Activated naive CD4-positive, alpha-beta T cell treated with anti-CD3 and anti-CD28 coated beads, Interleukin-2, amount 10 ng/mL, durations not matched to agents 7 days and 5 days (primary cell): ENCODE measurements at regions not wholly inside any gene's neighbourhood (a gene's known extent, or its start where the extent isn't known, plus 50 kb on each side); places are given as distances from the start of the nearest gene placed in this dataset.

Experiments
- CTCF ChIA-PET: fragments of 350-600 bp; sonication (Branson Sonifier 250); formaldehyde crosslinking; loops from one replicate; lab custom pipeline; 2021; ENCODE audit warnings: antibody characterized with exemption; lab: Charles Lee
- DNase-seq: peaks from one replicate; pipeline ENCODE4 v3.0.0-alpha.2; 2020
- H3K27ac Mint-ChIP-seq: one replicate; pipeline ENCODE4 v1.8.0; 2021; ENCODE audit warnings: mild to moderate bottlenecking, moderate library complexity, mixed read lengths
- H3K27me3 Mint-ChIP-seq: one replicate; pipeline ENCODE4 v1.8.0; 2021; ENCODE audit warnings: mild to moderate bottlenecking, mixed read lengths
- H3K36me3 Mint-ChIP-seq: one replicate; pipeline ENCODE4 v1.8.0; 2021; ENCODE audit warnings: mixed read lengths
- H3K4me1 Mint-ChIP-seq: one replicate; pipeline ENCODE4 v1.8.0; 2021; ENCODE audit warnings: mixed read lengths
- H3K4me3 Mint-ChIP-seq: one replicate; pipeline ENCODE4 v1.8.0; 2021; ENCODE audit warnings: mild to moderate bottlenecking, moderate library complexity, mixed read lengths
- H3K9me3 Mint-ChIP-seq: one replicate; pipeline ENCODE4 v1.8.0; 2021; ENCODE audit warnings: mixed read lengths

GRCh38 chr22:48934446-48934845 is 893.2 kb downstream of the BRD1 start:
- peaks cover 6% of the 10 kb centered on the region for H3K27me3 Mint-ChIP-seq
- no peaks in the 10 kb centered on the region for H3K9me3 Mint-ChIP-seq
- DNase-seq = no peak
- CTCF ChIA-PET = no interaction called here
- no peaks in the 10 kb centered on the region for H3K36me3 Mint-ChIP-seq
- no peak overlapping the region for H3K4me3 Mint-ChIP-seq
- no peaks in the 10 kb centered on the region for H3K4me1 Mint-ChIP-seq
- no peak overlapping the region for H3K27ac Mint-ChIP-seq

GRCh38 chr22:48931452-48931851 is 896.2 kb downstream of the BRD1 start:
- CTCF ChIA-PET = no interaction called here
- H3K27ac Mint-ChIP-seq = no peak overlapping the region
- H3K4me3 Mint-ChIP-seq = no peak overlapping the region
- no peaks in the 10 kb centered on the region for H3K36me3 Mint-ChIP-seq
- DNase-seq = no peak
- H3K27me3 Mint-ChIP-seq = peaks cover 14% of the 10 kb centered on the region
- H3K9me3 Mint-ChIP-seq = no peaks in the 10 kb centered on the region
- H3K4me1 Mint-ChIP-seq = no peaks in the 10 kb centered on the region

GRCh38 chr22:48929276-48929790 is 898.3 kb downstream of the BRD1 start:
- no peaks in the 10 kb centered on the region for H3K4me1 Mint-ChIP-seq
- DNase-seq = no peak
- CTCF ChIA-PET = no interaction called here
- H3K27ac Mint-ChIP-seq = no peak overlapping the region
- H3K27me3 Mint-ChIP-seq = peaks cover 14% of the 10 kb centered on the region
- no peaks in the 10 kb centered on the region for H3K36me3 Mint-ChIP-seq
- no peak overlapping the region for H3K4me3 Mint-ChIP-seq
- H3K9me3 Mint-ChIP-seq = no peaks in the 10 kb centered on the region

- CTCF ChIA-PET = no interaction called here
- Mint-ChIP-seq H3K4me3 (no peak overlapping the region), H3K27ac (no peak overlapping the region), H3K36me3 (no peaks in the 10 kb centered on the region), H3K9me3 (no peaks in the 10 kb centered on the region), H3K27me3 (peaks cover 14% of the 10 kb centered on the region), H3K4me1 (no peaks in the 10 kb centered on the region)
- DNase-seq = no peak
Observed at GRCh38 chr22:48927591-48927990, 900.1 kb downstream of the BRD1 start.

GRCh38 chr22:48926643-48927042 is 901.0 kb downstream of the BRD1 start:
- no peaks in the 10 kb centered on the region for H3K4me1 Mint-ChIP-seq
- H3K27ac Mint-ChIP-seq = no peak overlapping the region
- DNase-seq = no peak
- no peaks in the 10 kb centered on the region for H3K36me3 Mint-ChIP-seq
- no peak overlapping the region for H3K4me3 Mint-ChIP-seq
- CTCF ChIA-PET = no interaction called here
- no peaks in the 10 kb centered on the region for H3K9me3 Mint-ChIP-seq
- peaks cover 14% of the 10 kb centered on the region for H3K27me3 Mint-ChIP-seq

GRCh38 chr22:48926136-48926535 is 901.5 kb downstream of the BRD1 start:
- H3K27ac Mint-ChIP-seq = no peak overlapping the region

GRCh38 chr22:48925450-48925849 is 902.2 kb downstream of the BRD1 start:
- H3K36me3 Mint-ChIP-seq = no peaks in the 10 kb centered on the region
- no peaks in the 10 kb centered on the region for H3K4me1 Mint-ChIP-seq
- H3K4me3 Mint-ChIP-seq = no peak overlapping the region
- no peak for DNase-seq
- no peak overlapping the region for H3K27ac Mint-ChIP-seq
- no peaks in the 10 kb centered on the region for H3K9me3 Mint-ChIP-seq
- H3K27me3 Mint-ChIP-seq = peaks cover 10% of the 10 kb centered on the region
- CTCF ChIA-PET = no interaction called here

More at GRCh38 chr22:48926136-48926535, 901.5 kb downstream of the BRD1 start:
- DNase-seq = no peak
- no peaks in the 10 kb centered on the region for H3K4me1 Mint-ChIP-seq
- no peaks in the 10 kb centered on the region for H3K9me3 Mint-ChIP-seq
- H3K4me3 Mint-ChIP-seq = no peak overlapping the region
- H3K36me3 Mint-ChIP-seq = no peaks in the 10 kb centered on the region
- CTCF ChIA-PET = no interaction called here
- peaks cover 14% of the 10 kb centered on the region for H3K27me3 Mint-ChIP-seq

- no peak overlapping the region for H3K27ac Mint-ChIP-seq
- no peak overlapping the region for H3K4me3 Mint-ChIP-seq
- H3K9me3 Mint-ChIP-seq = no peaks in the 10 kb centered on the region
- H3K36me3 Mint-ChIP-seq = no peaks in the 10 kb centered on the region
- no peaks in the 10 kb centered on the region for H3K4me1 Mint-ChIP-seq
- peaks cover 4% of the 10 kb centered on the region for H3K27me3 Mint-ChIP-seq
- no peak for DNase-seq
- CTCF ChIA-PET = no interaction called here
Observed at GRCh38 chr22:48923996-48924395, 903.7 kb downstream of the BRD1 start.

GRCh38 chr22:48923165-48923865 is 904.4 kb downstream of the BRD1 start:
- H3K27me3 Mint-ChIP-seq = peaks cover 6% of the 10 kb centered on the region
- no peaks in the 10 kb centered on the region for H3K36me3 Mint-ChIP-seq
- no peaks in the 10 kb centered on the region for H3K4me1 Mint-ChIP-seq
- H3K9me3 Mint-ChIP-seq = no peaks in the 10 kb centered on the region
- H3K4me3 Mint-ChIP-seq = no peak overlapping the region
- no peak for DNase-seq
- no peak overlapping the region for H3K27ac Mint-ChIP-seq
- CTCF ChIA-PET = no interaction called here

GRCh38 chr22:48921411-48921903 is 906.2 kb downstream of the BRD1 start:
- CTCF ChIA-PET = no interaction called here
- H3K27ac Mint-ChIP-seq = no peak overlapping the region
- no peaks in the 10 kb centered on the region for H3K4me1 Mint-ChIP-seq
- no peaks in the 10 kb centered on the region for H3K36me3 Mint-ChIP-seq
- no peak for DNase-seq
- H3K4me3 Mint-ChIP-seq = no peak overlapping the region
- H3K9me3 Mint-ChIP-seq = peaks cover 7% of the 10 kb centered on the region
- H3K27me3 Mint-ChIP-seq = peaks cover 6% of the 10 kb centered on the region

- no peaks in the 10 kb centered on the region for H3K4me1 Mint-ChIP-seq
- H3K4me3 Mint-ChIP-seq = no peak overlapping the region
- H3K36me3 Mint-ChIP-seq = no peaks in the 10 kb centered on the region
- no peak overlapping the region for H3K27ac Mint-ChIP-seq
- peaks cover 12% of the 10 kb centered on the region for H3K9me3 Mint-ChIP-seq
- CTCF ChIA-PET = no interaction called here
- DNase-seq = no peak
- peaks cover 6% of the 10 kb centered on the region for H3K27me3 Mint-ChIP-seq
Observed at GRCh38 chr22:48920776-48921241, 906.9 kb downstream of the BRD1 start.

- CTCF ChIA-PET = no interaction called here
- H3K9me3 Mint-ChIP-seq = peaks cover 12% of the 10 kb centered on the region
- no peaks in the 10 kb centered on the region for H3K36me3 Mint-ChIP-seq
- H3K4me1 Mint-ChIP-seq = no peaks in the 10 kb centered on the region
- H3K27me3 Mint-ChIP-seq = peaks cover 6% of the 10 kb centered on the region
- no peak for DNase-seq
- H3K4me3 Mint-ChIP-seq = no peak overlapping the region
- no peak overlapping the region for H3K27ac Mint-ChIP-seq
Observed at GRCh38 chr22:48919851-48920589, 907.7 kb downstream of the BRD1 start.

- Mint-ChIP-seq H3K27me3 (peaks cover 6% of the 10 kb centered on the region), H3K27ac (no peak overlapping the region), H3K4me1 (no peaks in the 10 kb centered on the region), H3K9me3 (peaks cover 12% of the 10 kb centered on the region), H3K4me3 (no peak overlapping the region), H3K36me3 (no peaks in the 10 kb centered on the region)
- no peak for DNase-seq
- CTCF ChIA-PET = no interaction called here
Observed at GRCh38 chr22:48919187-48919590, 908.5 kb downstream of the BRD1 start.

- no peak overlapping the region for H3K27ac Mint-ChIP-seq
- no peak overlapping the region for H3K4me3 Mint-ChIP-seq
- no peak for DNase-seq
- CTCF ChIA-PET = no interaction called here
- peaks cover 6% of the 10 kb centered on the region for H3K27me3 Mint-ChIP-seq
- no peaks in the 10 kb centered on the region for H3K36me3 Mint-ChIP-seq
- H3K4me1 Mint-ChIP-seq = no peaks in the 10 kb centered on the region
- H3K9me3 Mint-ChIP-seq = peaks cover 12% of the 10 kb centered on the region
Observed at GRCh38 chr22:48918585-48919186, 909.0 kb downstream of the BRD1 start.
